Gastrocnemius medialis (tissue), 4 donors: ENCODE measurements at regions not wholly inside any gene's neighbourhood (a gene's known extent, or its start where the extent isn't known, plus 50 kb on each side); places are given as distances from the start of the nearest gene placed in this dataset.

Source experiments
- POLR2A ChIP-seq, 2 donors: fragments of 450-650 bp; IDR thresholded peaks; one replicate each; pipeline ENCODE4 v1.6.1; 2017; ENCODE audit warnings: antibody characterized with exemption in 2 of 2, mild to moderate bottlenecking in 2 of 2, moderate library complexity in 2 of 2
- TF ChIP-seq, protein P1 (sequence below), 5 experiments: fragments of 450-650 bp in 3 of 5; fragments of 200-600 bp in 2 of 5; sonication (generic) in 2 of 5; IDR thresholded peaks in 4 of 5; conservative IDR thresholded peaks in 1 of 5; 1 replicate in 4 of 5; 2 replicates in 1 of 5; pipeline ENCODE4 v1.5.1; 2016 to 2019; ENCODE audit warnings: antibody characterized with exemption in 5 of 5, mild to moderate bottlenecking in 3 of 5, moderate library complexity in 3 of 5

- TF ChIP-seq POLR2A (IDR thresholded peaks at IDR 0.05) = no peak
- TF ChIP-seq, protein P1, sequence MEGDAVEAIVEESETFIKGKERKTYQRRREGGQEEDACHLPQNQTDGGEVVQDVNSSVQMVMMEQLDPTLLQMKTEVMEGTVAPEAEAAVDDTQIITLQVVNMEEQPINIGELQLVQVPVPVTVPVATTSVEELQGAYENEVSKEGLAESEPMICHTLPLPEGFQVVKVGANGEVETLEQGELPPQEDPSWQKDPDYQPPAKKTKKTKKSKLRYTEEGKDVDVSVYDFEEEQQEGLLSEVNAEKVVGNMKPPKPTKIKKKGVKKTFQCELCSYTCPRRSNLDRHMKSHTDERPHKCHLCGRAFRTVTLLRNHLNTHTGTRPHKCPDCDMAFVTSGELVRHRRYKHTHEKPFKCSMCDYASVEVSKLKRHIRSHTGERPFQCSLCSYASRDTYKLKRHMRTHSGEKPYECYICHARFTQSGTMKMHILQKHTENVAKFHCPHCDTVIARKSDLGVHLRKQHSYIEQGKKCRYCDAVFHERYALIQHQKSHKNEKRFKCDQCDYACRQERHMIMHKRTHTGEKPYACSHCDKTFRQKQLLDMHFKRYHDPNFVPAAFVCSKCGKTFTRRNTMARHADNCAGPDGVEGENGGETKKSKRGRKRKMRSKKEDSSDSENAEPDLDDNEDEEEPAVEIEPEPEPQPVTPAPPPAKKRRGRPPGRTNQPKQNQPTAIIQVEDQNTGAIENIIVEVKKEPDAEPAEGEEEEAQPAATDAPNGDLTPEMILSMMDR (IDR thresholded peaks at IDR 0.05 in 4 of 5, conservative IDR thresholded peaks at IDR 0.05 in 1 of 5) = no peak
These were observed 402.9 kb downstream of the PPP1R2C start for GRCh38 chrX:42375086-42375485.
